Gastroesophageal sphincter (tissue), 4 donors: ENCODE measurements at regions not wholly inside any gene's neighbourhood (a gene's known extent, or its start where the extent isn't known, plus 50 kb on each side); places are given as distances from the start of the nearest gene placed in this dataset.
"Not testable (repeated sequence)": the region's sequence is repeated elsewhere in the genome, so short reads cannot be mapped to it uniquely, and the experiment has no call there.

ENCODE experiments used
- ATAC-seq: fragments of 150-250 bp; one replicate; pipeline ENCODE4 v1.9.1; 2016; ENCODE audit warnings: mild to moderate bottlenecking, moderate library complexity
- H3K27ac ChIP-seq, 4 donors: fragments of 200-600 bp; sonication (generic) in 3 of 4; 1 replicate in 3 of 4; 2 replicates in 1 of 4; pipeline ENCODE4 v1.5.1; 2016 to 2019
- H3K27me3 ChIP-seq: fragments of 200-600 bp; sonication (generic); one replicate; pipeline ENCODE4 v1.5.1; 2019
- H3K36me3 ChIP-seq, 2 donors: fragments of 200-600 bp; sonication (generic); one replicate each; pipeline ENCODE4 v1.5.1; 2019; ENCODE audit warnings: control low read depth in 1 of 2
- H3K4me1 ChIP-seq, 3 donors: fragments of 200-600 bp; sonication (generic); 1 replicate in 2 of 3; 2 replicates in 1 of 3; pipeline ENCODE4 v1.5.1; 2016 to 2019; ENCODE audit warnings: control low read depth in 2 of 3
- H3K4me3 ChIP-seq, 2 donors: fragments of 200-600 bp; sonication (generic); one replicate each; pipeline ENCODE4 v1.5.1; 2019; ENCODE audit warnings: mild to moderate bottlenecking in 1 of 2, moderate library complexity in 1 of 2
- H3K9me3 ChIP-seq, 3 donors: fragments of 200-600 bp; sonication (generic); one replicate each; pipeline ENCODE4 v1.5.1; 2017 to 2019; ENCODE audit warnings: control low read depth in 2 of 3
- EP300 ChIP-seq: sonication (generic); formaldehyde crosslinking; IDR thresholded peaks from one replicate; pipeline ENCODE4 v1.6.1; 2017; ENCODE audit warnings: antibody characterized with exemption, mild to moderate bottlenecking
- POLR2A ChIP-seq, 2 donors: fragments of 450-650 bp; IDR thresholded peaks; one replicate each; pipeline ENCODE4 v1.6.1; 2017; ENCODE audit warnings: antibody characterized with exemption in 2 of 2, mild to moderate bottlenecking in 2 of 2, moderate library complexity in 1 of 2
- POLR2AphosphoS5 ChIP-seq: sonication (generic); formaldehyde crosslinking; IDR thresholded peaks from one replicate; pipeline ENCODE4 v1.6.1; 2017; ENCODE audit warnings: antibody characterized with exemption
- WGBS, 2 donors: methylation state at CpG; one replicate each; pipeline ENCODE4 v1.1.5; 2018; ENCODE audit warnings: low coverage in 1 of 2; 5-methylcytosine and 5-hydroxymethylcytosine counted together
- small RNA-seq, 4 donors: library from RNA; depleted of rRNA; stranded (forward); fragments of <200 nt; gene quantifications; one replicate each; pipeline ENCODE3, GENCODE V24; 2016
- TF ChIP-seq, protein P1 (sequence below), 4 experiments: fragments of 200-600 bp in 2 of 4; fragments of 450-650 bp in 2 of 4; sonication (generic) in 1 of 4; IDR thresholded peaks; one replicate each; pipeline ENCODE4 v1.5.1; 2017 to 2019; ENCODE audit warnings: antibody characterized with exemption in 4 of 4, mild to moderate bottlenecking in 2 of 4, moderate library complexity in 2 of 4

DNA sequence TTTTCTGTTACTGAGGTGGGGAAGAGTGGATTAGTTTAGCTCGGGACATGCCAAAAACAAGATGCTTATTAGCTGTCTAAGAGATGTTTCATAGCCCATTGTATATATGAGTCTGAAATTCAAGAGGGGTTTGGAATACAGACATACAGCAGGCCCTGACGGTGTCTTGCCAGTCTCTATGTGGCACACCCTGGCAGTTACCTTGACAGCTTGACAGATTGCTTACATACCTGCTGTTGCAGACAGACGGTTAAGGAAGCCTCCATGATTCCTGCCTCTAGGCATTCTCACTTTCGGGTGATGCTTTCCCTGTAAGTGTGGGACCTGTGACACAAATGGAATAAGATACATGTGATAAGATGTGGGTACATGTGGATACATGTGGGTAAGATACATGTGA is 95.0 kb downstream of the QRSL1 start:
- Histone ChIP-seq H3K9me3 (no peaks in the 10 kb centered on the region), H3K4me1 (no peaks in the 10 kb centered on the region), H3K36me3 (no peaks in the 10 kb centered on the region), H3K27ac (no peak overlapping the region), H3K27me3 (no peaks in the 10 kb centered on the region), H3K4me3 (no peak overlapping the region)
- no peak for TF ChIP-seq POLR2A (IDR thresholded peaks at IDR 0.05)
- TF ChIP-seq, protein P1, sequence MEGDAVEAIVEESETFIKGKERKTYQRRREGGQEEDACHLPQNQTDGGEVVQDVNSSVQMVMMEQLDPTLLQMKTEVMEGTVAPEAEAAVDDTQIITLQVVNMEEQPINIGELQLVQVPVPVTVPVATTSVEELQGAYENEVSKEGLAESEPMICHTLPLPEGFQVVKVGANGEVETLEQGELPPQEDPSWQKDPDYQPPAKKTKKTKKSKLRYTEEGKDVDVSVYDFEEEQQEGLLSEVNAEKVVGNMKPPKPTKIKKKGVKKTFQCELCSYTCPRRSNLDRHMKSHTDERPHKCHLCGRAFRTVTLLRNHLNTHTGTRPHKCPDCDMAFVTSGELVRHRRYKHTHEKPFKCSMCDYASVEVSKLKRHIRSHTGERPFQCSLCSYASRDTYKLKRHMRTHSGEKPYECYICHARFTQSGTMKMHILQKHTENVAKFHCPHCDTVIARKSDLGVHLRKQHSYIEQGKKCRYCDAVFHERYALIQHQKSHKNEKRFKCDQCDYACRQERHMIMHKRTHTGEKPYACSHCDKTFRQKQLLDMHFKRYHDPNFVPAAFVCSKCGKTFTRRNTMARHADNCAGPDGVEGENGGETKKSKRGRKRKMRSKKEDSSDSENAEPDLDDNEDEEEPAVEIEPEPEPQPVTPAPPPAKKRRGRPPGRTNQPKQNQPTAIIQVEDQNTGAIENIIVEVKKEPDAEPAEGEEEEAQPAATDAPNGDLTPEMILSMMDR (IDR thresholded peaks at IDR 0.05): no peak
- no peak for TF ChIP-seq EP300
- TF ChIP-seq POLR2AphosphoS5: no peak
- 81% methylated on average over 4 of the region's 4 CpGs; no CpG with 5 or more reads in 1 of the 2 donors for WGBS, 2 donors
- no peak for ATAC-seq

DNA sequence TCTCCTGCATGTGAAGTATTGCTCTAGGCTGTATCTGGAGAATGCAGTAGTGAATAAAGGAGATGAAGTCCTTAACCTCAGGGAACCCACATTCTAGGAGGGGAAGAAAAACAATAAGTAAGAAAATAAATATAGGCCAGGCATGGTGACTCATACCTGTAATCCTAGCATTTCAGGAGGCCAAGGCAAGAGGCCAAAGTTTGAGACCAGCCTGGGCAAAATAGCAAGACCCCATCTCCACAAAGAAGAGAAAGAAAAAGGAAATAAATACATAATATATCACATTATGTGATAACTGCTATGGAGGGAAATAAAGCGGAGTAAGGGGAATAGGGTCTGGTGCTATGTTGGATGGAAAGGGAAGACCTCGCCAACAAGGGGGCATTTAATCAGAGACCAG is 94.0 kb downstream of the QRSL1 start:
- H3K4me3 ChIP-seq, H3K9me3 ChIP-seq, ATAC-seq, H3K27me3 ChIP-seq, H3K4me1 ChIP-seq, H3K36me3 ChIP-seq, H3K27ac ChIP-seq: not testable (repeated sequence)
- 86 to 96% methylated on average over 2 of the region's 2 CpGs for WGBS, 2 donors

DNA sequence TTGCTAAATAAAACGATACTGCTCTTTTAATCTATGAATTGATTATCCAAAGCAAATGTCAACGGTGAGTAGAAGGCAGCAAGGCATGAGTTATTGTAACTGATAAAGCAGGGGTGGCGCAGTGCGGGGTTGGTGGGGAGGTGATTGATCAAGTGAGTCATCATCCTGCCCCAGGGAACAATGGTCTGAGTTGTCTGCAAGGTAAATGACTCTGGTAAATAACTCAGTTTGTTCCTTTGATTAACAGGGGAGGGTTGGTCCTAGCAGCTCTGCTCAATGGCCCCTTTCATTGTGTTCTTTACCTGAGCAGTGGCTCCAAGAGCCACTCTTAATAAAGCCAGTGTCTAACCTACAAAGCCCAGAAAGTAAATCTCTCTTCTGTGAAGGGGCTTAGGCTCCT is 91.8 kb downstream of the QRSL1 start:
- 70 to 79% methylated on average over 2 of the region's 4 CpGs for WGBS, 2 donors
- H3K27ac ChIP-seq, H3K9me3 ChIP-seq, H3K4me3 ChIP-seq, H3K27me3 ChIP-seq, ATAC-seq, H3K36me3 ChIP-seq, H3K4me1 ChIP-seq: not testable (repeated sequence)

Small RNAs in the stretch of these regions (small RNA-seq; reads per million reads assigned to genes)
- gene MIR587 (0 reads per million in 4 donors), gene RNU6-117P (0 reads per million in 4 donors)
